WTC11 (cell line): ENCODE measurements at regions not wholly inside any gene's neighbourhood (a gene's known extent, or its start where the extent isn't known, plus 50 kb on each side); places are given as distances from the start of the nearest gene placed in this dataset.

ENCODE experiments used
- ATF6 ChIP-seq: sonication (generic); formaldehyde crosslinking; IDR thresholded peaks from 2 replicates; pipeline ENCODE4 v1.8.1; 2023; ENCODE audit warnings: mild to moderate bottlenecking, missing genetic modification reagents
- CREB1 ChIP-seq: sonication (generic); formaldehyde crosslinking; IDR thresholded peaks from 2 replicates; pipeline ENCODE4 v1.8.0; 2023; ENCODE audit warnings: mild to moderate bottlenecking, missing genetic modification reagents
- CTCF ChIP-seq: fragments of 200-600 bp; IDR thresholded peaks from 2 replicates; pipeline ENCODE4 v1.8.0; 2022; ENCODE audit warnings: antibody characterized with exemption
- ELF4 ChIP-seq: sonication (generic); formaldehyde crosslinking; IDR thresholded peaks from 2 replicates; pipeline ENCODE4 v1.8.1; 2022; ENCODE audit warnings: low read depth, mild to moderate bottlenecking, moderate library complexity, missing genetic modification reagents
- FOXJ3 ChIP-seq: sonication (generic); formaldehyde crosslinking; IDR thresholded peaks from 2 replicates; pipeline ENCODE4 v1.9.0; 2021; ENCODE audit warnings: missing genetic modification reagents, mild to moderate bottlenecking, borderline replicate concordance
- GABPB1 ChIP-seq: sonication (generic); formaldehyde crosslinking; IDR thresholded peaks from 2 replicates; pipeline ENCODE4 v1.8.1; 2023; ENCODE audit warnings: mild to moderate bottlenecking, missing genetic modification reagents
- MAX ChIP-seq: sonication (generic); formaldehyde crosslinking; IDR thresholded peaks from 2 replicates; pipeline ENCODE4 v1.8.0; 2022; ENCODE audit warnings: mild to moderate bottlenecking, missing genetic modification reagents
- USF1 ChIP-seq: sonication (generic); formaldehyde crosslinking; IDR thresholded peaks from 2 replicates; pipeline ENCODE4 v1.8.0; 2022; ENCODE audit warnings: mild to moderate bottlenecking, missing genetic modification reagents
- TF ChIP-seq, protein P1 (sequence below): sonication (generic); formaldehyde crosslinking; IDR thresholded peaks from 2 replicates; pipeline ENCODE4 v1.8.1; 2023; ENCODE audit warnings: mild to moderate bottlenecking, missing genetic modification reagents, moderate library complexity

- TF ChIP-seq USF1 (CRISPR knock-in tag): no peak
- TF ChIP-seq FOXJ3 (CRISPR knock-in tag): no peak
- TF ChIP-seq CREB1 (CRISPR knock-in tag): no peak
- TF ChIP-seq CTCF: no peak
- TF ChIP-seq GABPB1: no peak
- TF ChIP-seq ATF6: no peak
- no peak for TF ChIP-seq ELF4 (CRISPR knock-in tag)
- TF ChIP-seq, protein P1, sequence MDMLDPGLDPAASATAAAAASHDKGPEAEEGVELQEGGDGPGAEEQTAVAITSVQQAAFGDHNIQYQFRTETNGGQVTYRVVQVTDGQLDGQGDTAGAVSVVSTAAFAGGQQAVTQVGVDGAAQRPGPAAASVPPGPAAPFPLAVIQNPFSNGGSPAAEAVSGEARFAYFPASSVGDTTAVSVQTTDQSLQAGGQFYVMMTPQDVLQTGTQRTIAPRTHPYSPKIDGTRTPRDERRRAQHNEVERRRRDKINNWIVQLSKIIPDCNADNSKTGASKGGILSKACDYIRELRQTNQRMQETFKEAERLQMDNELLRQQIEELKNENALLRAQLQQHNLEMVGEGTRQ: no peak
- TF ChIP-seq MAX (CRISPR knock-in tag): no peak
Measured at GRCh38 chr22:47397673-47398072, 635.2 kb downstream of the TBC1D22A start.
